GM19025 (cell line): ENCODE measurements at regions not wholly inside any gene's neighbourhood (a gene's known extent, or its start where the extent isn't known, plus 50 kb on each side); places are given as distances from the start of the nearest gene placed in this dataset.

Experiments
- ATAC-seq: cut with Tn5 transposase; IDR thresholded peaks from one replicate; pipeline ENCODE4 v1.9.1; 2021; ENCODE audit warnings: mild to moderate bottlenecking, low read depth, moderate library complexity; ENCODE audit not compliant: unreplicated experiment

DNA sequence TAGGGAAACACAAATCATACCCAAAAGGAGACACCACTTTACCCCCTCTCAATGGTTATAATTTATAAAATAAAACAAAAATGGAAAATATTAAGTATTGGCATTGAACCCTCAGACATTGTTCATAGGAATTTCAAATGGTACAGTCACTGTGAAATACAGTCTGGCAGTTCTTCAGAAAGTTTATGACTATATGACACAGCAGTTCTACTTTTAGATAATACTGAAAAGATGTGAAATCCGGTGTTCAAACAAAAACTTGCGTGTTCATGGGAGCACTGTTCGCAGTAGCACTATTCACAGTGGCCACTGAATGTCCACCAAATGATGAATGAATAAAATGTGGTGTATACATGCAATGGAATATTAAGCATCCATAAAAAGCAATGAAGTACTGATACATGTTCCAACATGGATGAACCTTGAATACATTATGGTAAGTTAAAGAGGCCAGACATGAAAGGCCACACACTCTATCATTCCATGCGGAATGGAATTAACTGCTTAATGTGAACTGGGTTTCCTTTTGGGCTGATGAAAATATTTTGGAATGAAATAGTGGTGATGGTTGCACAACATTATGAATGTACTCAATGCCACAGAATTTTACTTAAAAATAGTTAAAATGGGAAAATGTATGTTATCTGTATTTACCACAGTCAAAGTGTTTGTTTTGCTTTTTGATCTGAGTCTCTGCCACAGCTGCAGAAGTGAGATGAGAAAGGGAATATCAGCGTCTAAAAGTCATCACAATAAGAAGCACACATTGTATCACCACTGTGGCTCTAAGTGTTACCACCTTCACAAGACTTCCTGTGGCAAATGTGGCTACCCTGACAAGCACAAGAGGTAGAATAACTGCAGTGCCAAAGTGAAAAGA is 864.6 kb downstream of the SUCLG1 start:
- no peak for ATAC-seq

DNA sequence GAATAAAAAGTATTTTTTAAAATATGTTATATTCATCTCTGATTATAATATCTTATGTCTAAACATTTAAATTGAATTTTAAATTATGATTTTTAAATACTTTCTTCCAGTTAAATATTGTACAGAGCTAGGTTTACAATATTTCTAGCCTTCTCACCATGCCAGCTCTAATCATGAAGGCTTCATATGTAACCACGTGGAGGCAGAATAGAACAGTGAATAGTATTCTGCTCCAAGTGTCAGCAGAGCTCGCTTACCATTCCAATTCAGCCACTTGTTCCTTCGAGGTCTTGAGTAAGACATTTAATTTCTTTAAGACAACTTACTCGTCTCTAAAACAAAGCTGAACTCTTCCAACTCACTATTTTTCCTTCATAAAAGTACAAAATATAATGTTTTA is 871.8 kb downstream of the SUCLG1 start:
- ATAC-seq = no peak

DNA sequence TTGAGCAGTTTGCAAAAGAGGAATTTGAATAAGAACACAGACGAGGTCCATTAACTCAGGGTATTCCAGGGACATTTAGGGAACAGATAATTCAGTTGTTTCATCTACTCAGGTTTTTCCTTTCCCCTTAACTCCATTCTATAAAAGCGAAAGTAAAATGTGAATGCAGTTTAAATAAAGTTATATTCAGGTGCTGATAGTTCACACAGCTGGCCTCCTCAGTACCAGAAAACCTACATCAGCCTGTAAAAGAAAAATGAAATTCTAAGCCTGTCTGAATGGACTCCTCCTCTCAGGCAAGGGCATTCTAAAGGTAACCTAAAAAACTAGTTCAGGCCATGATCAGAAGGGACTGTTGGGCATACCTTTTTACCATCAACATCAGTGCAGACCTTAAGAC is 873.8 kb downstream of the SUCLG1 start:
- no peak for ATAC-seq

DNA sequence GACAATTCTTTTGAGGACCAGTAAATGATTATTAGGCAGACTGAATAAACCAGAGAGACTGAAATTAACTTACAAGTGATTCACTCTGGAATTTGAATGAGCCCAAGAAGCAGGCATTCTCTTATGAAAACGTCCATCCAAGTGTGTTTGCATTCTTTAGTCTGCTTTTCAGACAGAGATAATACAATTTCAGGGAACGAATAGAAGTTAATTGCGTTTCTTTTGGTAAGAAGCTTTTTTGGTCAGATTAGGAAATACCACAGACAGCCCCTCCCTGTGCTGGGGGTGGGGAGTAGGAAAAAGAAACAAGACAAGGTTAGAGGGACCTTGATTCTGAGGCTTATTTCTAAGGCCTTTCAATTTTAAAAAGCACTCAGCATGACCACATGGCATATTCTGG is 874.4 kb downstream of the SUCLG1 start:
- ATAC-seq = no peak

DNA sequence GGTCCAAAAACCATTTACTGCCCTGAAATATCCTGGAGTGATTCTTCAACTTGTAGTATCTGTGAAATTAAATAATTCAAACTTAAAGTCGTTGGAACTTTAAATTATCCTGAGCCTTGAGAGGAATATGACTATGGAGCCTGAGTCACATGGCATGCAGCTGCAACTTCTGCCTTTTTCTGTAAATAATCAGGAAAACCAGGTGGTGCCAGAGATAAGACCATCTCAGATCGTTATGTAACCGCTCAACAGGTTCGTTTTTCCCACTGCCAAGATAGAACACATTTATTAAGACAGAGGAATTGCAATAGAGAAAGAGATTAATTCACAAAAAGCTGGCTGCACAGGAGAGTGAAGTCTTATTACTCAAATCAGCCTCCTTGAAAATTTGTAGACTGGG is 876.5 kb downstream of the SUCLG1 start:
- no peak for ATAC-seq

DNA sequence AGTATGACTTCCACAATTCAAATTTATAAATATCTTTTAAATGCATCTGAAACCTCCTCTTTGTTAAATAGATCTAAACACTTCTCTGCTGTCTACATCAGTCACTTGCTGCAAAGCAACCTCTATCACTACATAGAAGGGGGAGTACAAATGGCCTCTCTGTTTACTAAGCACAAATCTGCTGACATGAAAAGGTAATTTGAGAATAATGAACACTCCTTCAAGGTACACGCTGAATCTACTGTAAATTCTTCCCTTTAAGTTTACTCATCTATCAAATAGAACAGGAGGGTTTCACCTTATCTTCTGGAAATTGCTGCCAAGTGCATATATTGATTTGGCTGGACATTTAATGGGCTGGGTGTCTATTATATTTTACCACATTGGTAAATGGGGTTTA is 879.6 kb downstream of the SUCLG1 start:
- no peak for ATAC-seq

DNA sequence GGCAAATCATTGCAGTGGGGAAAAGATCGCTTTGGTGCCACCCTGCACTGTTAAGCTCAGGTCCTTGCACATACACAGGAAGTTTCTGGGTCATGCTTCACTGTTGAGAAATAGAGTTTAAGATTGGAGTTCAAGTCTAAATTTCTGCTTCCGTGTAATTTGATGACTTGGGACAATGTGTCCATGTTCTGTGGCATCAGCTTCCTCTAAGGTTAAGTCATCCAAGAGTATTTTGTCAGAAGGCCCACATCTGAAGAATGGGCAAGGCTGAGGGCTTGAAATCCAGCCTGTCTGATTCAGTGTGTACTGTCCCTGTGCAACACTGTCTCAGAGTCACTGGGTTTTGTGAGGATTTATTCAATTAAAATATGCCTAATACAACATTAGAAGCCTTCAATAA is 880.7 kb downstream of the SUCLG1 start:
- no peak for ATAC-seq

DNA sequence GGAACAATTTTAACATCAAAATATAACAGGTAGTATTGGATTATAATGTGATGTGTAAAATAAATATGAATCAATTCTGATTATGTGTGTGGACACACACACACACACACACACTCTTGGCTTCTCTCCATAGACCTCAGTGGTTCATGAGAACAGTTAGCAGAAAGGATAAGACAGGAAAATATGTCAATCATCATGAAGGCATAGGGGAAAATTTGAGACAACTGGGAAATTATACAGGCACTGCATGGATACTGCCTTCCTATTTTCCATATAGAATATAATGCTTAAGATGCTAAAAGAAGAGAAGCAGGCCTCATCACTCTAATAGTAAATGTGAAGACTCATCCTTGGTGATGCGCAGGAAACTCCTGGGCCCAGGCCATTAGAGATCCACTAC is 884.5 kb downstream of the SUCLG1 start:
- ATAC-seq = no peak

DNA sequence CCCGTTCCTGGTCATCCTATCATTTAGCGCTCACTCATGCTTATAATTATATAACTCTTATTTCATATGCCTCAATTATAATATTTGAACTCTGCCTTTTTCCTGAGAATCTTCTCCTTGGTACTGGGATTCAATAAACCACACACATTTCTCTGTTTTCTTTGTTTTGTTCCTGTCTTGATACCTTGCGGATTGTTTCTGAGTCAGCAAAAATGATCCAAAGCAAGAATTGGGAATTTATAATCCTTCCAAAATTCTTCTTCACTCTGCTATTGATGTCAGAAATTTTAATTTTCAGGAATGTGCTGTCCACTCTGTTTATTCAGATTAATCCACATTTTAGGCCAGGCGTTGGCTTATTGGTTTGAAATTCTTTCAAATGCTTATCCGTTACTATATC is 886.0 kb downstream of the SUCLG1 start:
- ATAC-seq = no peak

DNA sequence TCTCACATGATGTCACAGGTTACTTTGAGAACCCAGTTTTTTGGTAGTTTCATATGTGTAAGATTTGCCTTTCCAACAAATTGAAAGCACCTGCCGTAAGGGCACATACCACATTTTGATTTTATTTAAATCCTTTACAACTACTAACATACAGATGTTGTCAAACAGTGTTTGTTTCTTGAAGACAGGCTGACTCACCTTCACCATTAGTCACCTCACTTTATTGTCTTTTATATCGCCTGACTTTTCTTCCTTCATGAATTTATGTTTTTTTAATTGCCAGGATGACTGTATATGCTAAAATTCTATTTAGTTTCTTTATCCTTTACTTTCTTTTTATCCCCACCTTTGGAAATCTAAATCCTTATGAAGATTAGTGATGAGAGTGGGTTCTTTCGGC is 886.7 kb downstream of the SUCLG1 start:
- ATAC-seq = no peak

DNA sequence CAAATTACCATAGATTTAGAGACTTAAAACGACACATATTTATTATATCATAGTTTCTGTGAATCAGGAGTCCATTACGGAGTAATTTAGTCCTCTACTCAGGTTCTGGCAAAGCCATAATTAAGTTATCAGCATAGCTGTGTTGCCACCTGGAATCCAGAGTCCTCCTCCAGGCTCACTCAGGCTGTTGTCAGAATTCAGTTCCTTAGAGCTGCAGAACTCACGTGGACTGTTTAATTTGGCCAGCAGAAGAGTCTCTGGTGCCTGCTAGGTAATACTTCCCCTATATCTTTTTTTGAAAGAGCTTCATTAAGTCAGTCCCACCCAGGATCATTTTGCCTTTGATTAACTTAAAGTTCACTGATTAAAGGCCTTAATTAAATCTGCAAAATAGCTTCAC is 891.5 kb downstream of the SUCLG1 start:
- no peak for ATAC-seq

DNA sequence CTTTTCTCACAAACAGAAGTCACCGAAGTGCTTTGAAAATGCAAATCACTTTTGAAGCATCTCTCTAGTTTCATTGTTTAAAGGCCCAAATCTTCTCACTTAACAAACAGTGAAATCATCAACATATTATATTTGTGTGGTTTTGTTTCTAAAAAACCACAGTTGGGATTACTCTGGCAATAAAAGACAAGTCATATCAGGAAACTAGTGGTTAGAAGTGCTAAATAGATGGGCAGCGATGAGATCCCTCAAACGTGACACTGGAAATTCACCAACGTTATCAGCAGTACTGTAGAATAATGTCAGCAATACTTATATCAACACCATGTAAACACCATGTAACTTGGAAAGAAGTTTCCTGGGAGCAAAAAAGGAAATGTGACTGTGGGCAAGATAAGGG is 893.5 kb downstream of the SUCLG1 start:
- no peak for ATAC-seq

DNA sequence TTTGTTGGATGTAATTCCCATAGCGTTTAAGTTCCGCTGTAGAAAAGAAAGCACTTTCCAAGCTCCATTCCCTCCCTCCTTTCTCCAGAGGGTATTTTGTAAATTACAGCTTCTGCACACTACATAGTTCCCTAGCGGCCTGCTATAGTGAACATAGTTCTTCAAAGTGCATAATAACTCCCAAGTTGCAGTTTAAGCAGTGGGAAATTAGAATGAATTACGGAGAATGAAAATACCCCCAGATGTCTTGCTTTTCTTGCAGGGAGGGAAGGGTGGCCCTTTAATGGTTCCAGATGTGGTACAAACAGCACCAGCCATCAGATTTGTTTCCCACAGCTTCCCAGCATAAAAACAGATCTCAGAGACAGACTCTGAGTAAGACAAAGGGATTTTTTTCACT is 893.9 kb downstream of the SUCLG1 start:
- ATAC-seq = no peak

DNA sequence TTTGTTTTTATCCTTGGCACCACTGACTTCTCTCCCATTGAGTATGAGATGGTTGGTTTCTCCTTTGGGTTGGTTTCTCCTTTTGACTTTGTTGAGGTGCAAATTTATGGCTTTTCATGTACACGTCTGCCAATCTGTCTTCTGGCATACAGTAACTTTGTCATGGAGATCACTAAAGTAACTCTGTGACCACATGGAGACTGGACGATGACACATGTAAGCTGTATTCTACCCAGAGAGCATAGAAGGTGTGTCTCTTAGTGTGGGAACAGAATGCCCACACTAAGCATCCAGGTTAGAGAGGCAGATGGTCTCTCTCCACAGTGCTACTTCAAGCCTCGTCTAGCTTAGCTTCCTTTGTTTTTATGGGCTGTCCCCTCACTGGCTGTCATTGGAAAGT is 897.5 kb downstream of the SUCLG1 start:
- no peak for ATAC-seq

DNA sequence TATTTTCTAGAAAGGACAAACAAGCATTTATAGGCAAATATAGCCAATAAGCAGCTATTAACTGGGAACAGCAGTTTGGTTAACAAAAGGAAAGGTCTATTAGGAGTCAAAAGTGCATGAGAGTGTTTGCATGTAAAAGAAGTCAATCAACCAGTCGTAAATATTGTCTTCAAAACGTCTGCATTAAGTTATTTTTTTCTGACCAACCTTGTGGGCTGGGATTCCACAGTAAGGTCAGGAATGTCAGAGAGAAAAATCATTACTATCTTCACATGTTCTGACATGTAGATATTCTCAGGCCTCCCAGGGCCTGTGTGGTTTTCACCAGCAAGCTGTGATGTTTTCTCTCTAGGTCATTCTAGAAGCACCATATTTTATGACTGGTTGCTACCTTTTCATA is 922.5 kb downstream of the SUCLG1 start:
- ATAC-seq = no peak

DNA sequence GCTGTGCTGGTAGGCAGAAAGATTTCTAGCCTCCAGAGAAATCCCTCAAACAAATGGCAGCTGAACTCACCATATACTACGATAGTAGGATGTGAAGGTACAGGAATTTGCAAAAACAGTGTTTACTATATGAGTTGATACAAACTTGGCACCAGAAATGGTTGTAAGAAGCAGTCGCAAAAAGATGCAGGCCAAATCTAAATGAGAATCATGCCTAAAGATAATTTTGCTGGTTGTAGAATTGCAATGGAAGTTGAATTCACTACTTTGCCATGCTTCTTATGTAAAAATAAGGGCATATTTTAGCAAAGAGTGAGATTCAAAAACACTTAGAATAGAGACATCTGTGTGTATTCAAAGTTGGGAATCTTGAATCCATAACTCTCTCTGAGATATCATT is 924.7 kb downstream of the SUCLG1 start:
- ATAC-seq = no peak

DNA sequence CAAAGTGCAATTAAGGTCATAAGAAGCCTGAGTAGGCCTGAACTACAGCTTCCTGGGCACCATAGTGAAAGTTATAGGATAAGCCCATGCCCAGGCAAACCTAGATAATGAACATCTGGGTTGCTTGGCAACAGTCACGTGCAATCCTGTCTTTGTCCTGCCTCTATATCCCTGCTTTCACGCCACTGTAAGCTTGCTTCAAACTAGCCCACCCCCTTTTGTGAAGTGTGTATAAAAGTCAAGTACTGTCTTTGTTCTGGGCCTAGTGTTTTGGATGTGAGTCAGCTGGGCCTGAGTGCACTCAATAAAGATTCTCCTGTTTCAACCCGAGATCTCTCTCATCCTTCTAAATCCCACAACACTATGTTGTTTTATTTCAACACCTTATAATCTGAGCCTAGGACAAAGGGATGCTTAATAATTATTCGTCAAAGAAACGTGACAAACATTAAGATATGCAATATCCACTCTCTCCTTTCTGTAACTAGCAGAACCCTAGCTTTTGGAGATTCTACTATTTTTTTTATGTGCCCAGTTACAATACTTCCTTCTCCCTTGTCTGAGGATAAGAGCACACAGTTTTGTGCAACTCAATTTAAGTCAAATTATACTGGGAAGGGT is 927.8 kb downstream of the SUCLG1 start:
- ATAC-seq = no peak

DNA sequence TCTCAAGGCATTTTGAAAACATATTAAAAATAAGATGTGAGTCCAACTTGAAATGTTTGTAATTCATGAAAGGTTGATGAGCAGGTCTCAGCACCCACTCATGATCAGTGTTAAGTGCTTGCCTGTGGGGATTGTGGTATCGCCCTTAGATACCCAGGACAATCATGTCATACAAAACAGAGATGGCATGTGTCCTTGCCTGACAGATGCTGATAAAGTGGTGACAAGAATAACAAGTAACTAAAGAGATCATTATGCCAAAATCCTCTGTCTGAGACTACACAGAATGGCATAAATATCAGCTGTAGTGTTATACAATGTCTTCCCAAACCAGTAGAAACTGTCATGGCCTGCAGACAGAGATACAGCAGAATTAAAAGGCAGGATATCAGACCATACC is 930.3 kb downstream of the SUCLG1 start:
- ATAC-seq = no peak

DNA sequence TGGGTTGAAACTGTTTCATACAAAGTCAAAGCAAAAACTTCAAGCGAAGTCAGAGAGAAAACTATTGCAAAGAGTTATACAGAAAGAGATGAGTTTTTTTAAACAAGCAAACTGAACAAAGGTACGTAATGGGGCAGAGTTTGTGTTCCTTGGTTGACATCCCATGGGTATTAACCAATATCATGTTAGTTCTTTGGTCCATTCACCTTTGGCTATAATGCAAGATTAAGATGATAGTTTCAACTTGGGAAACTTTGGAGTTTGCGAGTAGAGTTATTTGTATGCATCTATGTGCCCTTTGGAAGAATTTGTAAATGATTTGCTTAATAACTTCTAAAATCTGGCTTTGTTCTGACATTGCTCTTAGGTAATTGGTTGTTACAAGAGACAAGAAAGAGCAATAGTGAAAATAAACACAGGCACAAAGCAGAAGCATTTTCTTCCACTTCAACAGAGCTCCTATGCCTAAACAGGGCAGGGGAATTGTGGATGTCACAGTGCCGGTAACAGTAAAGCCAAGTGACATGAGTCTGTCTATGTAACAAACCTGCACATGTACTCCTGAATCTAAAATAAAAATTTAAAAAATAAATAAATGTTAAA is 936.1 kb downstream of the SUCLG1 start:
- ATAC-seq = no peak

DNA sequence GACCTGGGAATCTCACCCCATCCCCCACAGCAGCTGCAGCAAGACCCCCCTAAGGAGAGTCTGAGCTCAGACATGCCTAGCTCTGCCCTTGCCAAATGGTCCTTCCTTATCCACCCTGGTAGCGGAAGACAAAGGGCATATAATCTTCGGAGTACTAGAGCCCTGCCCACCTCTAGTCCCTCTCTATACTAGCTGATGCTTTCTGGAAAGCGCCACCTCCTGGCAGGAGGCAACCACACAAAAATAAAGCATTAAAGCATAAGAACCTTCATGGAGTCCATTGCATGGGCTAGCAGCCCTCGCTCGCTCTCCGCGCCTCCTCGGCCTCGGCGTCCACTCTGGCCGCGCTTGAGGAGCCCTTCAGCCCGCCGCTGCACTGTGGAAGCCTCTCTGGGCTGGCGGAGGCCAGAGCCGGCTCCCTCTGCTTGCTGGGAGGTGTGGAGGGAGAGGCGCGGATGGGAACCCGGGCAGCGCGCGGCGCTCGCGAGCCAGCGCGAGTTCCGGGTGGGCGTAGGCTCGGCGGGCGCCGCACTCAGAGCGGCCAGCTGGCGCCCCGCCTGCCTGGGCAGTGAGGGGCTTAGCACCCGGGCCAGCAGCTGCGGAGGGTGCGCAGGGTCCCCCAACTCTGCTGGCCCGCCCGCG is 941.2 kb downstream of the SUCLG1 start:
- ATAC-seq = no peak

DNA sequence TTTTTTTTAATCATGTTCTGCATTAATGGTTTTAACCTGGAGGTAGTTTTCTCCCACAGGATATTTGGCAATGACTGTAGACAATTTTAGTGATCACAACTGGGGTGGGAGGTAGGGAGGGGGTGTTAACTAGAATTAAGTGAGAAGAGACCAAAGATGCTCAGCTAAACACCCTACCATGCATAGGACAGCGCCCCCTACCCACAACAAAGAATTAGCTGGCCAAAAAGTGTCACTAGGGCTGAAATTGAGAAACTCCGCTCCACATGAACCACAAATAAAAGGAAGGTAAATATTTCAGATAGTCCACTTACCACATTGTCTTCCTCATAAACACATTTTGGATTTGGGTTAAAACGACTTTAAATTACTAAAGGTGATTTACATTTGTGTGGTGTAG is 942.6 kb downstream of the SUCLG1 start:
- ATAC-seq = no peak
